T47D (cell line): ENCODE measurements at regions not wholly inside any gene's neighbourhood (a gene's known extent, or its start where the extent isn't known, plus 50 kb on each side); places are given as distances from the start of the nearest gene placed in this dataset.
A peak's percentile ranks its signal among the peaks of the same experiment; 100 is the strongest.

Source experiments
- DNase-seq, 2 experiments: peaks; one replicate each; pipeline versions ENCODE4 v3.0.0 to v3.0.0-alpha.2; 2011 to 2012; ENCODE audit warnings: low read depth in 1 of 2, low spot score in 1 of 2
- JUND ChIP-seq: IDR thresholded peaks from 2 replicates; pipeline ENCODE4 v1.6.1; 2012; ENCODE audit warnings: low read depth
- in situ Hi-C: cut with HindIII; loops from 2 replicates; pipeline ENCODE4 v1.10.0; 2016; ENCODE audit warnings: low sequenced_read_pairs, low pct_unique_long_range_greater_than_20kb

- no peak for TF ChIP-seq JUND
- in situ Hi-C loops, result no loop called here
- peak in 1 of 2 experiments; percentile 30 for DNase-seq
These were observed 115.9 kb upstream of the LGALSL start for GRCh38 chr2:64338108-64338507.

GRCh38 chr2:64338910-64339500, 115.0 kb upstream of the LGALSL start:
- in situ Hi-C loops, result no loop called here
- TF ChIP-seq JUND, result no peak
- no peak for DNase-seq

DNA sequence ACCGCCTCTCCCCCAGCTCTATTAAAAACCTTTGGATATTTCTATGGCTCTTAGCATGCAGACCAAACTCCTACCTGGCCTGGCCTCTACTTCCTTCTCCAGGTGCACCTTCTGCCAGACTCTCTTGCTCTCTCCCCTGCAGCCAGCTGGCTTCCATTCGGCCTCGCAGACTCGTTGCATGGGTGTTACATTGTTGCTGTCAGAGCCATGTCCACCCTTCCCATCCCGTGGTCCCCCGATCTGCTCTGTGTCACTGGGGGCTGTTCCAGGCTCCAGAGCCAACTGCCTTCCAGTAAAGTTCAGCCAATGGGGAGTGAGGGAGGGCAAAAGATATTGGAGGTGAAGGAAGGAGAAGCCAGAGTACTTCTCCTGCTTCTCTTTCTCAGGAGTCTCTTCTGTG, 112.5 kb upstream of the LGALSL start:
- in situ Hi-C loops, result no loop called here
- DNase-seq, result no peak
- TF ChIP-seq JUND, result no peak

- no peak for TF ChIP-seq JUND
- in situ Hi-C loops, result no loop called here
- DNase-seq, result no peak
These were observed 111.5 kb upstream of the LGALSL start for GRCh38 chr2:64342195-64343099.

GRCh38 chr2:64344999-64345576, 108.9 kb upstream of the LGALSL start:
- in situ Hi-C loops, result no loop called here
- TF ChIP-seq JUND, result no peak
- no peak for DNase-seq

DNA sequence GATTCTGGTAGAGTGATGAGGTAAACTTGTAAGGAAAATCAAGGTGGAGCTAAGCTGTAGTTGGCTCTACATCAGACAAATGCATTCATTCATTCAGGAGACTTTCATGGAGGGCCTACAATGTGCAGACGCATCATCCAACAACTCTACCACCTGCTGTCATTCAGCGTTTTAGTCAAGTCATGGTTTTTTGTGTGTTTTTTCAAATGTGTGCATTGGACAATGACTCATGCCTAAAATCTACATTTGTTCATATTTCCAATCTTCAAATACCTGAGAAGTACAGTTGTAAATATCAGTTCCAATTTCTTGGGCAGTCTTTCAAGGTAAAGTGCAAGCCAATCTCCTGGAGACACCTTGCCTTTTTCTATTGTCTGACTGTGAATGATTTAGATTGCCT, 108.0 kb upstream of the LGALSL start:
- DNase-seq, result no peak
- in situ Hi-C loops, result no loop called here
- no peak for TF ChIP-seq JUND

DNA sequence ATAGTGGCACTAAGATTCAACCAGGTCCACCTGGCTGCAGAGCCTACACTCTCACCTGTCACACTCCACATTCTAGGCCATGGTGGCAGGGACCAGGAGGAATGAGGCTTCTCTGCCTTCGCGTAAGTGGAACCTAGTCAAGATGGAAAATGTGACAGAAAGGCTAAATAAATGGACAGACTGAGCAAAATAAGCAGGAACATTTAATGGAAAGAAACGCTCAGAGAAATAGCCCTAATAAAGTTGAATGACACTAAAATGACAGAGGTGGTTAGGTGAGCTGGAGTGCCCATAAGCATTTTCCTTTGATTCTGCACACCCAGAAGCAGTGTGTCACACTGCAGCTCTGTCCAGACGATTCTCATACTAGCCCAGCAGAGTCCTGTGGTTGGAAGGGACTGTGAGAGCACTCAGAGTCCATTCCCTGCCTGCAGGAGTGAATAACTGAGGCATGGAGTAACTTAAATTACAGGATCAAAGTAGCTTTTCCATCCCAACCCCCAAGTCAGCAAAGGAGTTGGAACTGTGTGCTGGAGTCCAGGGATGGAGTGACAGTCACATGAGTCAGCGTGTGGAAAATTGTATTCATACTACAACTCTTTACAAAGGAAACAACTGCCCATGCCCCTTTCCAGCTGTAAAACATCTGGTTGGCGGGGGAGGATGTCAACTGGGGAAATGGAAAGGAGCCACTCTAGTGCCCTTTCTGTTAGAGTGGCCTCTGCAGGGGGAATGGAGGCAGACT, 105.4 kb upstream of the LGALSL start:
- DNase-seq, result no peak
- in situ Hi-C loops, result no loop called here
- no peak for TF ChIP-seq JUND

- no peak for TF ChIP-seq JUND
- in situ Hi-C loops, result no loop called here
- DNase-seq, result no peak
These were observed 104.8 kb upstream of the LGALSL start for GRCh38 chr2:64349131-64349530.

DNA sequence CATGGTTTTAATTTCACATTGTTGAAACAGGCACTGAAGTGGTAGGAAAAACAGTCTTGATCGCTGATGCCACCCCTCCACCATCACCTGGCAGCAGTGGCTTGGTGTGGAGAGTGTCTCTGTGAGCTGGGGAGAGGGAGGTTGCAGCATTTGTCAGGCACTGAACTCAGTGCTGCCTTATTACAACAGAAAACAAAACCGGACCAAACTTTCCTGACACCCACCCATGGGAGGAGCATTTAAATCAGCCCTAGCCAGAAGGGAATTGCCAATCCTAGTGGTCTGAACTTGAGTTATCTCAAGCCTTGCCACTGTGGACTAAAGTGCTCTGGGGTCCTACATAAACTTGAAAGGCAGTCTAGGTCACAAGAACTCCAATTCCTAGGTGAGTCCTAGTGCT, 103.0 kb upstream of the LGALSL start:
- no peak for DNase-seq
- in situ Hi-C loops, result no loop called here
- no peak for TF ChIP-seq JUND

DNA sequence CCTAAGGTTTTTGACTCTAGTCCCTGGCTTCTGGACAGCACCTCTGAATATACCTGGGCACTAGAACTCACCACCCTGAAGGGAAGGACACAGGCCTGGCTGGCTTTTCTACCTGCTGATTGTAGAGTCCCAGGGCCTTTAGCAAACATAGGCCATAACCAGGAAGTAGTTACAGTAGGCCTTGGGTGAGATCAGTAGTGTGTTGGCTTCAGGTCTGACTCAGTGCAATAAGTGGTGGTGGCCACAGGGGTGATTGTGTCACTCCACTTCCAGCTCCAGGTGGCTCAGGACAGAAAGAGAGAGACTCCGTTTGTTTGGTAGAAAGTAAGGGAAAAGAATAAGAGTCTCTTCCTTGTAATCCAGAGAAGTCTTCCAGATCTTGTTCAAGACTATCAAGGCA, 101.7 kb upstream of the LGALSL start:
- no peak for DNase-seq
- no peak for TF ChIP-seq JUND
- in situ Hi-C loops, result no loop called here

- DNase-seq, result no peak
- TF ChIP-seq JUND, result no peak
- in situ Hi-C loops, result no loop called here
These were observed 98.9 kb upstream of the LGALSL start for GRCh38 chr2:64354857-64355680.

DNA sequence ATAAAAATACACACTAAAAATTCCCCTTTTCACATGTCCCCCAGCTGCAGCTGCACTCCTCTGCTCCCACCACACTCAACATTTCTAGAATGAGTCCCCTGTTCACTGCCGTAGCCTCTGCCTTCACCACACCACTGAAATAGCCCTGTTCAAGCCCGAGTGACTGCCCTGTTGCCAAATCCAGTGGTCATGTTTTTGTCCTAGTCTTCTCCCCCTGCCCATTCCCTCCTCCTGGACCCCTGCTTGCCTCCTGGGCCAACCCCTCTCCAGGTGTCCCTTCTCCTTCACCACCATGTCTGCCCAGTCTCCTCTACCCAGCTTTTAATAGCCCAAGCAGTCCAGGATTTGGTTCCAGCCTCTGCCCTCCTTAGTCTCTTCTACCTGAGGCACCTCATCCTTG, 97.1 kb upstream of the LGALSL start:
- TF ChIP-seq JUND, result no peak
- in situ Hi-C loops, result no loop called here
- DNase-seq, result no peak
